DND-41 (cell line): ENCODE measurements at regions not wholly inside any gene's neighbourhood (a gene's known extent, or its start where the extent isn't known, plus 50 kb on each side); places are given as distances from the start of the nearest gene placed in this dataset.
A peak's percentile ranks its signal among the peaks of the same experiment; 100 is the strongest.

Source experiments
- ATAC-seq: fragments of 200-7000 bp; cut with Tn5 transposase; 3 replicates; pipeline ENCODE4 v1.9.1; 2021; ENCODE audit warnings: low read depth; ENCODE audit not compliant: insufficient read depth
- DNase-seq: peaks from one replicate; pipeline ENCODE4 v3.0.0-alpha.2; 2020
- H2AFZ ChIP-seq: 2 replicates; pipeline ENCODE4 v1.6.0; 2012; ENCODE audit warnings: low read depth, low read length
- H3K27ac ChIP-seq: 2 replicates; pipeline ENCODE4 v1.5.1; 2012; ENCODE audit warnings: low read length, inconsistent platforms
- H3K27me3 ChIP-seq: fragments of 200-600 bp; sonication (generic); 2 replicates; pipeline ENCODE4 v1.6.0; 2012; ENCODE audit warnings: low read length, mild to moderate bottlenecking, inconsistent platforms; ENCODE audit not compliant: insufficient read depth, poor library complexity
- H3K36me3 ChIP-seq: 2 replicates; pipeline ENCODE4 v1.5.1; 2012; ENCODE audit warnings: low read length, inconsistent platforms; ENCODE audit not compliant: insufficient read depth
- H3K4me1 ChIP-seq: 2 replicates; pipeline ENCODE4 v1.5.1; 2012; ENCODE audit warnings: mild to moderate bottlenecking, low read length; ENCODE audit not compliant: insufficient read depth
- H3K4me2 ChIP-seq: 2 replicates; pipeline ENCODE4 v1.6.0; 2012; ENCODE audit warnings: mild to moderate bottlenecking, moderate library complexity, low read length, inconsistent platforms; ENCODE audit not compliant: insufficient read depth
- H3K4me3 ChIP-seq, 2 experiments: fragments of 200-600 bp in 1 of 2; shearing (Covaris generic) in 1 of 2; 2 replicates each; pipeline ENCODE4 v1.5.1; 2012 to 2016; ENCODE audit warnings: inconsistent platforms in 2 of 2, low read length in 2 of 2, mild to moderate bottlenecking in 2 of 2, low read depth in 1 of 2, moderate library complexity in 1 of 2
- H3K79me2 ChIP-seq: 2 replicates; pipeline ENCODE4 v1.6.0; 2012; ENCODE audit warnings: low read length, inconsistent platforms; ENCODE audit not compliant: insufficient read depth
- H3K9ac ChIP-seq: 2 replicates; pipeline ENCODE4 v1.6.0; 2012; ENCODE audit warnings: low read depth, mild to moderate bottlenecking, inconsistent platforms, low read length, moderate library complexity
- H3K9me3 ChIP-seq: 2 replicates; pipeline ENCODE4 v1.5.1; 2012; ENCODE audit warnings: low read length, moderate library complexity, mild to moderate bottlenecking, inconsistent platforms; ENCODE audit not compliant: insufficient read depth, severe bottlenecking
- H4K20me1 ChIP-seq: 2 replicates; pipeline ENCODE4 v1.6.0; 2012; ENCODE audit warnings: low read length; ENCODE audit not compliant: insufficient read depth
- CTCF ChIP-seq: IDR thresholded peaks from 2 replicates; pipeline ENCODE4 v1.5.1; 2012; ENCODE audit warnings: borderline replicate concordance, low read length, moderate library complexity, mild to moderate bottlenecking; ENCODE audit not compliant: poor library complexity, severe bottlenecking; ENCODE audit errors: extremely low read depth
- EZH2 ChIP-seq: IDR thresholded peaks from 3 replicates; pipeline ENCODE4 v1.6.1; 2012; ENCODE audit warnings: borderline replicate concordance, low read depth, mild to moderate bottlenecking, moderate library complexity, low read length, inconsistent platforms; ENCODE audit not compliant: severe bottlenecking

GRCh38 chr5:52682492-52682891 is 105.2 kb upstream of the ITGA1 start:
- H3K36me3 ChIP-seq, result no peaks in the 10 kb centered on the region
- H3K27me3 ChIP-seq, result no peaks in the 10 kb centered on the region
- H3K27ac ChIP-seq, result no peak overlapping the region
- no peak for DNase-seq
- H3K79me2 ChIP-seq, result no peaks in the 10 kb centered on the region
- no peaks in the 10 kb centered on the region for H3K9me3 ChIP-seq
- H3K9ac ChIP-seq, result no peak overlapping the region
- H3K4me1 ChIP-seq, result no peaks in the 10 kb centered on the region
- H4K20me1 ChIP-seq, result no peaks in the 10 kb centered on the region
- no peak for ATAC-seq
- H3K4me3 ChIP-seq, result no peak overlapping the region
- no peak for TF ChIP-seq EZH2
- TF ChIP-seq CTCF, result no peak
- H2AFZ ChIP-seq, result no peak overlapping the region
- no peak overlapping the region for H3K4me2 ChIP-seq

GRCh38 chr5:52684051-52684450 is 103.7 kb upstream of the ITGA1 start:
- H3K36me3 ChIP-seq, result no peaks in the 10 kb centered on the region
- H3K4me1 ChIP-seq, result no peaks in the 10 kb centered on the region
- H3K9ac ChIP-seq, result no peak overlapping the region
- H3K27ac ChIP-seq, result no peak overlapping the region
- H4K20me1 ChIP-seq, result no peaks in the 10 kb centered on the region
- no peak for DNase-seq
- no peak for ATAC-seq
- H2AFZ ChIP-seq, result no peak overlapping the region
- no peak for TF ChIP-seq EZH2
- no peak for TF ChIP-seq CTCF
- no peaks in the 10 kb centered on the region for H3K27me3 ChIP-seq
- H3K4me3 ChIP-seq, result no peak overlapping the region
- H3K9me3 ChIP-seq, result no peaks in the 10 kb centered on the region
- no peak overlapping the region for H3K4me2 ChIP-seq
- H3K79me2 ChIP-seq, result no peaks in the 10 kb centered on the region

GRCh38 chr5:52685566-52685965 is 102.2 kb upstream of the ITGA1 start:
- H3K4me3 ChIP-seq, result no peak overlapping the region
- no peak overlapping the region for H3K4me2 ChIP-seq
- H3K27ac ChIP-seq, result no peak overlapping the region
- no peaks in the 10 kb centered on the region for H3K79me2 ChIP-seq
- H4K20me1 ChIP-seq, result no peaks in the 10 kb centered on the region
- no peak overlapping the region for H3K9ac ChIP-seq
- no peaks in the 10 kb centered on the region for H3K4me1 ChIP-seq
- no peaks in the 10 kb centered on the region for H3K9me3 ChIP-seq
- no peaks in the 10 kb centered on the region for H3K36me3 ChIP-seq
- ATAC-seq (0 out of 3 replicates have a peak, but pooled peaks have one; percentile 22), DNase-seq (no peak)
- TF ChIP-seq EZH2 (no peak), CTCF (no peak)
- no peaks in the 10 kb centered on the region for H3K27me3 ChIP-seq
- no peak overlapping the region for H2AFZ ChIP-seq

GRCh38 chr5:52685971-52686370 is 101.7 kb upstream of the ITGA1 start:
- ATAC-seq, result no peak

More at GRCh38 chr5:52685971-52686370, 101.7 kb upstream of the ITGA1 start:
- no peak overlapping the region for H2AFZ ChIP-seq
- no peaks in the 10 kb centered on the region for H3K9me3 ChIP-seq
- no peaks in the 10 kb centered on the region for H3K4me1 ChIP-seq
- no peaks in the 10 kb centered on the region for H4K20me1 ChIP-seq
- H3K4me3 ChIP-seq, result no peak overlapping the region
- no peak overlapping the region for H3K27ac ChIP-seq
- no peaks in the 10 kb centered on the region for H3K36me3 ChIP-seq
- H3K27me3 ChIP-seq, result no peaks in the 10 kb centered on the region
- DNase-seq, result no peak
- TF ChIP-seq CTCF, result no peak
- no peak for TF ChIP-seq EZH2
- H3K9ac ChIP-seq, result no peak overlapping the region
- no peak overlapping the region for H3K4me2 ChIP-seq
- H3K79me2 ChIP-seq, result no peaks in the 10 kb centered on the region
